A549 (cell line): ENCODE measurements at regions not wholly inside any gene's neighbourhood (a gene's known extent, or its start where the extent isn't known, plus 50 kb on each side); places are given as distances from the start of the nearest gene placed in this dataset.

Experiments used
- ATAC-seq, 2 experiments: fragments of 200-7000 bp in 1 of 2; fragments of >200 bp in 1 of 2; cut with Nextera tagmentation in 1 of 2; cut with Tn5 transposase in 1 of 2; 3 replicates each; pipeline versions ENCODE4 v1.8.0 to v1.9.1; 2018 to 2020; ENCODE audit warnings: mild to moderate bottlenecking in 1 of 2, moderate library complexity in 1 of 2
- CTCF ChIA-PET: fragments of 300-600 bp; sonication (Branson Sonifier 250); formaldehyde crosslinking; extraction: SDS; loops from one replicate; lab custom pipeline; 2021; ENCODE audit warnings: antibody characterized with exemption, inconsistent platforms; lab: Yijun Ruan, JAX
- POLR2A ChIA-PET: fragments of 350-600 bp; formaldehyde crosslinking; extraction: SDS; loops from one replicate; lab custom pipeline; 2021; ENCODE audit warnings: antibody characterized with exemption, inconsistent platforms; lab: Yijun Ruan, JAX
- DNase-seq, 2 experiments: peaks; one replicate each; pipeline versions ENCODE4 v3.0.0 to v3.0.0-alpha.2; 2011 to 2016; ENCODE audit warnings: low read depth in 1 of 2, low spot score in 1 of 2
- FAIRE-seq: peaks from 2 replicates; lab custom pipeline; 2011; peaks lifted over from hg19 to GRCh38; lab: Jason Lieb, UNC
- H3K27ac ChIP-seq, 2 experiments: fragments of >200 bp; sonication (Bioruptor Twin); formaldehyde crosslinking; 3 replicates each; pipeline ENCODE4 v1.5.1; 2016 to 2017
- H3K4me1 ChIP-seq: fragments of >200 bp; sonication (Bioruptor Twin); formaldehyde crosslinking; 3 replicates; pipeline ENCODE4 v1.6.1; 2016
- H3K4me2 ChIP-seq: fragments of >200 bp; sonication (Bioruptor Twin); formaldehyde crosslinking; 3 replicates; pipeline ENCODE4 v1.6.1; 2016
- H3K4me3 ChIP-seq: fragments of >200 bp; sonication (Bioruptor Twin); formaldehyde crosslinking; 3 replicates; pipeline ENCODE4 v1.5.1; 2016
- H3K9me3 ChIP-seq: fragments of >200 bp; sonication (Bioruptor Twin); formaldehyde crosslinking; 3 replicates; pipeline ENCODE4 v1.6.1; 2016
- BCL3 ChIP-seq: fragments of >200 bp; sonication (Bioruptor Twin); formaldehyde crosslinking; IDR thresholded peaks from 3 replicates; pipeline ENCODE4 v1.6.1; 2016
- BHLHE40 ChIP-seq: IDR thresholded peaks from 2 replicates; pipeline ENCODE4 v1.6.1; 2012; ENCODE audit warnings: low read depth, low read length, inconsistent platforms
- CBX8 ChIP-seq: fragments of 200-600 bp; sonication (generic); IDR thresholded peaks from 2 replicates; pipeline ENCODE4 v1.6.1; 2016
- CHD4 ChIP-seq: fragments of 200-600 bp; sonication (generic); IDR thresholded peaks from 2 replicates; pipeline ENCODE4 v1.6.1; 2016; ENCODE audit warnings: antibody characterized with exemption, mild to moderate bottlenecking, borderline replicate concordance
- E2F6 ChIP-seq: IDR thresholded peaks from 2 replicates; pipeline ENCODE4 v1.6.1; 2012; ENCODE audit warnings: low read depth, borderline replicate concordance
- EP300 ChIP-seq, 2 experiments: fragments of >200 bp; sonication (Bioruptor Twin); formaldehyde crosslinking; IDR thresholded peaks; 2 replicates in 1 of 2; 3 replicates in 1 of 2; pipeline ENCODE4 v1.6.1; 2016 to 2017
- HDAC2 ChIP-seq: fragments of 200-600 bp; sonication (generic); IDR thresholded peaks from 2 replicates; pipeline ENCODE4 v1.6.1; 2016
- HOXA7 ChIP-seq: fragments of 250-450 bp; sonication (Bioruptor Pico); IDR thresholded peaks from 2 replicates; pipeline ENCODE4 v1.5.0; 2020; ENCODE audit warnings: mild to moderate bottlenecking, moderate library complexity
- HOXB13 ChIP-seq: fragments of 250-450 bp; sonication (Bioruptor Pico); IDR thresholded peaks from 2 replicates; pipeline ENCODE4 v1.5.0; 2020; ENCODE audit warnings: low read depth, mild to moderate bottlenecking, moderate library complexity
- HOXB5 ChIP-seq: fragments of 250-450 bp; sonication (Bioruptor Pico); IDR thresholded peaks from 2 replicates; pipeline ENCODE4 v1.5.0; 2020; ENCODE audit warnings: mild to moderate bottlenecking, moderate library complexity
- JUNB ChIP-seq: fragments of >200 bp; sonication (Bioruptor Twin); formaldehyde crosslinking; IDR thresholded peaks from 2 replicates; pipeline ENCODE4 v1.6.1; 2016
- MAFK ChIP-seq: fragments of 450-650 bp; IDR thresholded peaks from 2 replicates; pipeline ENCODE4 v1.6.1; 2014; ENCODE audit not compliant: partially characterized antibody
- NPAS2 ChIP-seq: fragments of 250-450 bp; sonication (Bioruptor Pico); IDR thresholded peaks from 2 replicates; pipeline ENCODE4 v1.8.0; 2022; ENCODE audit warnings: mild to moderate bottlenecking, moderate library complexity, borderline replicate concordance
- NR3C1 ChIP-seq: fragments of >200 bp; sonication (Bioruptor Twin); formaldehyde crosslinking; IDR thresholded peaks from 3 replicates; pipeline ENCODE4 v1.6.1; 2017
- POLR2A ChIP-seq: IDR thresholded peaks from 2 replicates; pipeline ENCODE4 v1.6.1; 2012; ENCODE audit warnings: mild to moderate bottlenecking, low read length
- POLR2AphosphoS2 ChIP-seq: conservative IDR thresholded peaks from 2 replicates; pipeline ENCODE4 v1.6.1; 2012; ENCODE audit warnings: low read length, improper control_type of control experiment, inconsistent platforms
- TFCP2L1 ChIP-seq: fragments of 250-450 bp; sonication (Bioruptor Pico); IDR thresholded peaks from 2 replicates; pipeline ENCODE4 v1.5.0; 2021; ENCODE audit warnings: mild to moderate bottlenecking
- ZC3H11A ChIP-seq: fragments of 450-650 bp; IDR thresholded peaks from 2 replicates; pipeline ENCODE4 v1.6.1; 2014; ENCODE audit warnings: antibody characterized with exemption, mild to moderate bottlenecking
- WGBS: methylation state at CpG from one replicate; pipeline ENCODE4 v1.1.6; 2017; ENCODE audit errors: missing lambda C conversion rate; 5-methylcytosine and 5-hydroxymethylcytosine counted together
- TF ChIP-seq, protein P1 (sequence below): fragments of 200-600 bp; sonication (generic); IDR thresholded peaks from 2 replicates; pipeline ENCODE4 v1.6.1; 2016; ENCODE audit warnings: antibody characterized with exemption, mild to moderate bottlenecking, moderate library complexity
- TF ChIP-seq, protein P2 (sequence below): IDR thresholded peaks from 2 replicates; pipeline ENCODE4 v1.6.1; 2012
- TF ChIP-seq, protein P3 (sequence below): fragments of 150-350 bp; IDR thresholded peaks from 2 replicates; pipeline ENCODE4 v1.6.1; 2014; ENCODE audit warnings: low read depth, mild to moderate bottlenecking, low read length

DNA sequence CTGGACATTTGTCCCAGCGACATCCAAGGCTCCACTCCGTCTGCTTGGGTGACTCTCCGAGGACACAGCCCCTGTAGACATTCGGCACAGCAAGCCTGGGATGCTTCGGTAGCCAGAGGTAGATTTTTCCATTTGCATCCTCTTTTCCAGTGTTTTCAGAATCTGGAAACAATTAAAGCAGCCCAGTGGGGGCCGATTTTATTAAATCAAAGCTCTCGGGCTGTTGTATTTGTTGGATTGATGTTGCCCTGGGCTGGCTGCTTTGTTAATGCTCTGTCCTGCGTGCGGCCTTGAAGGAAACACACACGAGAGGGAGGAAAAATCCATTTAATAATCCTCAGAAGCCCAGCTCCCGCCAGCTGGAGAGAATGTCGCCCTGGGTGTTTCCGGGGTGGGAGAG is 158.1 kb upstream of the CIBAR2 start:
- no peak for ATAC-seq
- ChIA-PET POLR2A (no interaction called here), CTCF (interaction anchor here (1.0 to 3.6 kb wide), 6 partner anchors 9 to 156 kb away, joined by 3 to 17 read pairs (median 4); no protein-coding TSS in a partner anchor)
- TF ChIP-seq POLR2A (no peak), ZC3H11A (no peak), E2F6 (no peak), BHLHE40 (no peak), NPAS2 (no peak), CHD4 (no peak), TFCP2L1 (CRISPR knock-in tag) (no peak), POLR2AphosphoS2 (no peak), HOXB13 (CRISPR knock-in tag) (no peak)
- no peak overlapping the region for H3K27ac ChIP-seq
- no peak for FAIRE-seq
- no peaks in the 10 kb centered on the region for H3K4me1 ChIP-seq
- DNase-seq: no peak
- no peak overlapping the region for H3K4me3 ChIP-seq
- no peaks in the 10 kb centered on the region for H3K9me3 ChIP-seq
- H3K4me2 ChIP-seq: no peak overlapping the region
- 82% methylated on average over 13 of the region's 13 CpGs for WGBS

GRCh38 chr16:85271198-85271597 is 158.9 kb upstream of the CIBAR2 start:
- no peak for ATAC-seq
- DNase-seq: no peak
- ChIA-PET CTCF (interaction anchor here (1.0 to 3.6 kb wide), 5 partner anchors 8 to 156 kb away, joined by 3 to 17 read pairs (median 3); no protein-coding TSS in a partner anchor), POLR2A (no interaction called here)
- FAIRE-seq: no peak
- Histone ChIP-seq H3K4me3 (no peak overlapping the region), H3K4me1 (no peaks in the 10 kb centered on the region), H3K27ac (no peak overlapping the region), H3K4me2 (no peak overlapping the region), H3K9me3 (no peaks in the 10 kb centered on the region)
- WGBS: 61% methylated on average over 7 of the region's 7 CpGs
- no peak for TF ChIP-seq CBX8
- no peak for TF ChIP-seq BCL3
- TF ChIP-seq HDAC2: no peak
- no peak for TF ChIP-seq HOXB5 (CRISPR knock-in tag)
- TF ChIP-seq HOXA7 (CRISPR knock-in tag): no peak
- no peak for TF ChIP-seq POLR2AphosphoS2
- no peak for TF ChIP-seq E2F6
- no peak for TF ChIP-seq TFCP2L1 (CRISPR knock-in tag)
- TF ChIP-seq, protein P1, sequence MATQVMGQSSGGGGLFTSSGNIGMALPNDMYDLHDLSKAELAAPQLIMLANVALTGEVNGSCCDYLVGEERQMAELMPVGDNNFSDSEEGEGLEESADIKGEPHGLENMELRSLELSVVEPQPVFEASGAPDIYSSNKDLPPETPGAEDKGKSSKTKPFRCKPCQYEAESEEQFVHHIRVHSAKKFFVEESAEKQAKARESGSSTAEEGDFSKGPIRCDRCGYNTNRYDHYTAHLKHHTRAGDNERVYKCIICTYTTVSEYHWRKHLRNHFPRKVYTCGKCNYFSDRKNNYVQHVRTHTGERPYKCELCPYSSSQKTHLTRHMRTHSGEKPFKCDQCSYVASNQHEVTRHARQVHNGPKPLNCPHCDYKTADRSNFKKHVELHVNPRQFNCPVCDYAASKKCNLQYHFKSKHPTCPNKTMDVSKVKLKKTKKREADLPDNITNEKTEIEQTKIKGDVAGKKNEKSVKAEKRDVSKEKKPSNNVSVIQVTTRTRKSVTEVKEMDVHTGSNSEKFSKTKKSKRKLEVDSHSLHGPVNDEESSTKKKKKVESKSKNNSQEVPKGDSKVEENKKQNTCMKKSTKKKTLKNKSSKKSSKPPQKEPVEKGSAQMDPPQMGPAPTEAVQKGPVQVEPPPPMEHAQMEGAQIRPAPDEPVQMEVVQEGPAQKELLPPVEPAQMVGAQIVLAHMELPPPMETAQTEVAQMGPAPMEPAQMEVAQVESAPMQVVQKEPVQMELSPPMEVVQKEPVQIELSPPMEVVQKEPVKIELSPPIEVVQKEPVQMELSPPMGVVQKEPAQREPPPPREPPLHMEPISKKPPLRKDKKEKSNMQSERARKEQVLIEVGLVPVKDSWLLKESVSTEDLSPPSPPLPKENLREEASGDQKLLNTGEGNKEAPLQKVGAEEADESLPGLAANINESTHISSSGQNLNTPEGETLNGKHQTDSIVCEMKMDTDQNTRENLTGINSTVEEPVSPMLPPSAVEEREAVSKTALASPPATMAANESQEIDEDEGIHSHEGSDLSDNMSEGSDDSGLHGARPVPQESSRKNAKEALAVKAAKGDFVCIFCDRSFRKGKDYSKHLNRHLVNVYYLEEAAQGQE: no peak
- no peak for TF ChIP-seq JUNB
- no peak for TF ChIP-seq NR3C1
- TF ChIP-seq EP300 (IDR thresholded peaks at IDR 0.05): no peak
- TF ChIP-seq, protein P2, sequence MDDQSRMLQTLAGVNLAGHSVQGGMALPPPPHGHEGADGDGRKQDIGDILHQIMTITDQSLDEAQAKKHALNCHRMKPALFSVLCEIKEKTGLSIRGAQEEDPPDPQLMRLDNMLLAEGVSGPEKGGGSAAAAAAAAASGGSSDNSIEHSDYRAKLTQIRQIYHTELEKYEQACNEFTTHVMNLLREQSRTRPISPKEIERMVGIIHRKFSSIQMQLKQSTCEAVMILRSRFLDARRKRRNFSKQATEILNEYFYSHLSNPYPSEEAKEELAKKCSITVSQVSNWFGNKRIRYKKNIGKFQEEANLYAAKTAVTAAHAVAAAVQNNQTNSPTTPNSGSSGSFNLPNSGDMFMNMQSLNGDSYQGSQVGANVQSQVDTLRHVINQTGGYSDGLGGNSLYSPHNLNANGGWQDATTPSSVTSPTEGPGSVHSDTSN: no peak
- TF ChIP-seq, protein P3, sequence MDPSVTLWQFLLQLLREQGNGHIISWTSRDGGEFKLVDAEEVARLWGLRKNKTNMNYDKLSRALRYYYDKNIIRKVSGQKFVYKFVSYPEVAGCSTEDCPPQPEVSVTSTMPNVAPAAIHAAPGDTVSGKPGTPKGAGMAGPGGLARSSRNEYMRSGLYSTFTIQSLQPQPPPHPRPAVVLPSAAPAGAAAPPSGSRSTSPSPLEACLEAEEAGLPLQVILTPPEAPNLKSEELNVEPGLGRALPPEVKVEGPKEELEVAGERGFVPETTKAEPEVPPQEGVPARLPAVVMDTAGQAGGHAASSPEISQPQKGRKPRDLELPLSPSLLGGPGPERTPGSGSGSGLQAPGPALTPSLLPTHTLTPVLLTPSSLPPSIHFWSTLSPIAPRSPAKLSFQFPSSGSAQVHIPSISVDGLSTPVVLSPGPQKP: no peak
- TF ChIP-seq POLR2A: no peak
- no peak for TF ChIP-seq MAFK
